HK-2 (cell line): ENCODE measurements at regions not wholly inside any gene's neighbourhood (a gene's known extent, or its start where the extent isn't known, plus 50 kb on each side); places are given as distances from the start of the nearest gene placed in this dataset.
"Not testable (repeated sequence)": the region's sequence is repeated elsewhere in the genome, so short reads cannot be mapped to it uniquely, and the experiment has no call there.

Experiments
- DNase-seq: peaks from one replicate; pipeline ENCODE4 v3.0.0-alpha.2; 2018; ENCODE audit not compliant: unreplicated experiment

DNA sequence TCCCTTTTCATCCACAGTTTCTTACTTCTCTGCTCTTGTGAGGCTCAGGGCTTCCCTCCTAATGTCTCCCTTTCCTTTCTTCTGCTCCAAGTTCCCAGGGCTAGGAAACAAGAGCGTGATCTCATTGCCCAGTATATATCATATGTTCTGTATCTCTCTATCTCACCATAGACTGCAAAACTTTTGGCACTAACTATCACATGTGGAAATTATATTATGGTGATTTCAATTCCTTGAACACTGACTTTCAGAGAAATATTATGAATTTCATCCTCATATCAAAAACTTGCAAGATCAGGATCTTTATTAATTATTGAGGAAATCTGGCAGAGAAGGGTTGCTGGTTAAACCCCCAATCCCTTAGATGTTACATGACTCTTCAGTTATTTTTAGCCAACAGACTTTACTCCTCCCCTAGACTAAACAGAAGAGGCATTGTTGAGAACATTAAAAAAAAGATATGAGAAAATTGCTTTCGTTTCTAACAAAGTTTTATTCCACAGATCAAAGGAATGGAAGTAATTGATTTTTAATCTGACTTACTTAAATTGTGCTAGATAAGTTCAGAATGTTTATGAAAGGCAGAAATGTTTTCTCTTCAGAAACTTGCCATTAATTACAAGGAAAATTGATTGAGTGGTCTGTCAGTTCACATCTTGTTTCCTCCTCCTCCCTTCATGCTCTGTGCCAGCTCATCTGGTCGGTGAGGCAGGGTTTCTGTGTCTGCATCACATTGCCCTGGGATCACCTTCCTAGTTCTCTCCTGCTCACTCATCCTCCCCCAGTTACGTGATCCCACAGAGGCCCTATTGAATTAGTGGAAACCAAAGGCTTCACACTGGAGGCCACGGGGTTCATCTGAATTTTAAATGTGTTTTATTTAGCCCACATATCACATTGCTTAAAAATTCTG, 378.5 kb downstream of the LMO7 start:
- DNase-seq, result no peak

DNA sequence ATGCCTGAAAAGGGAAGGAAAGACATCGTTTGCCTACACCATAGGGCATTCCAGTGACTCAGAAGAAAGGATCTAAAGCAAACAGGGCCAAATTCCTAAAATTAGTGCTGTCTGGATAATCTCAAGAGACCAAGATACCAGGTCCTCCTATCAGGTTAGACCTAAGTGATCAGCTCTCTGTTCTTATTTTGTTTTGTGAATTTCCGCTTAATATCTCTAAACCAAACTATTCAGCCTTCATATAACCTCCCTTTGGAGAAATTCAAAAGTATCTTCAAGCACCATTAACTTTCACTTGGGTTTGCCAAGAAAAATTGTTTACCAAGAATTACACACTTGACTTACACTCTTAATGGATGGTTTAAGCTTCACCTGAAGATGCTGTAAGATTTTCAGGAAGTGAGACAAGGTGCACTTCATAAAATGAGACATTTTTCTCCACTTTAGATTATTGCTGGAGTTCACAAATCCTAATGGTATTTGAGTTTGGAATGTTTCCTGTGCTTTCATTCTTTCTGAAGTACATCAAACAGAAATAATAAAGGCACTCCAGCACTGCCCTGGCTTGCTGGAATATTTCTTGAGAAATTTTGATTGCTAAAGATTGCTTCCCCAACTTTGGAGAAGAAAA, 376.1 kb downstream of the LMO7 start:
- no peak for DNase-seq

DNA sequence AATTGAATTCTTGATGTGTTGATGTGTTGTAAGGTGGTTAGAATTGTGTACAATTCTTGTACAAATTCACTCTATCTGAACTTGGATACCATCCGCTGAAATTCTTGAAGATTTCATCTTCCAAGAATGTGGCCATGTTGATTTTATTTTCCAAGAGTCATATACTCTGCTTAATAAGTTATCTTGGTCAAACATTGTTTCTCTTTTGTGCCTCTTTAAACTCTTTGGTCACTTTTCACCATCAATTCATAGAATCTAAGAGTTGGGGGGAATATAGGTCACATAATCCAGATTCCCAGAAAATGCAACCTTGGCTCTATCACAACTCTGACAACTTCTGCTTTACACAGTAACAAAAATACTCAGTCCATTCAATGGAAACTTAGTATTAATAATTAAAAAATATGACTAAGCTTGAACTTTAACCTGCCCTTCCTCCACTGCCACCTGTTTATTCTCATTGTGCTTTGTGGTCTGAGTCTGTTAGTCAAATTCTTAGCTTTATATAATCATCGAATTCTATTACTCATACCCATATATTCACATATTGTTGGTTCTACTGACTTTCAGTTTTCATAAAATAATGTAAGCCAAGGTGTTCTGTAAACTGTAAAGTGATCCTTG, 373.2 kb downstream of the LMO7 start:
- no peak for DNase-seq

DNA sequence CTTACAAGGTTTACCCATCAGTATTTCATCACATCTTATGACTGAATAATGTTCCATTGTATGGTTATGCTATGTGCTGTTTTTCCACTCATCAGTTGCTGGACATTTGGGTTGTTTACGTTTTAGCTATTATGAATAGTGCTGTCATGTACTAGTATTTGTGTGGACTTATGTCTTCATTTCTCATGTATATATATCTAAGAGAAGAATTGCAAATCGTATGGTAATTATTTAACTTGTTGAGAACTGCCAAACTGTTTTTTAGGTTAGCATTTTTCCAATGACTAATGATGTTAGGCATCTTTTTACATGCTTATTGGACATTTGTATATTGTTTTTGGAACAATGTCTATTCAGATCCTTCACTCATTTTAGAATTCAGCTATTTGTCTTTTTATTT, 368.3 kb downstream of the LMO7 start:
- DNase-seq, result no peak

DNA sequence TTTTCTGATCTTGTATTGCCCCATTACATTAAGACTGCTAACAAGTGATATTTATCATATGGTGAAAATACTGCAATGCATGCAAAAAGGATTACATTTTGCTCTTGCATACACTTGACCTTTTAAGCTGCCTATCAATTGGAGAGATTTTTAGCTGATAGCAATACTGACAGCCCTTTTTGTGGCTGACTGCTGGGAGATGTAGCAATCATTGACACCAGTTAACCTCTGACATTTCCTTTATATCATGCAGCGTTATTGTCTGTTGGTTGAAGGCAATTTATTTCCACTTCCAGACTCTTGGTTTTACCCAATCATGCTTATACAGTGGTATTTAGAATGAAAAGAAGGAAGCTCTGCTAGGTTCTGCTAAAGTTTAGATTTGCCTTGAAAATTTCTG, 364.0 kb downstream of the LMO7 start:
- DNase-seq, result no peak

DNA sequence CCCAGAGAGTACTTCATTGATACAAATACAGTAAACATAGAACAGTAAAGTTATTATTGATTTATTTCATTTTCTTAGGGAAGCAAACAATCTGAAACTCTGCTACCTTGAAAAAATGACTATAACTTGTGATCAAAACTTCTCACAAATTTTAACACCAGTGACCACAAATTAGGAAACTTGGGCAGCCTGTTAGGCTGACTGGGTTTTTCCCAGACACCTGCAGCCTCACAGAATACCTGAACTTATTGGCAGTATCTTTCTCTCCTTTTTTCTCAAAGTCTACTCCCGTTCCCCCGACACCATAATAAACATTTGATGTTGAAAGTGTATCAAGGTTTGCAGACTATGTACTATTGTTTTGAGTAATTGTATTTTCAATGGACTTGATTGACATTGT, 360.5 kb downstream of the LMO7 start:
- no peak for DNase-seq

DNA sequence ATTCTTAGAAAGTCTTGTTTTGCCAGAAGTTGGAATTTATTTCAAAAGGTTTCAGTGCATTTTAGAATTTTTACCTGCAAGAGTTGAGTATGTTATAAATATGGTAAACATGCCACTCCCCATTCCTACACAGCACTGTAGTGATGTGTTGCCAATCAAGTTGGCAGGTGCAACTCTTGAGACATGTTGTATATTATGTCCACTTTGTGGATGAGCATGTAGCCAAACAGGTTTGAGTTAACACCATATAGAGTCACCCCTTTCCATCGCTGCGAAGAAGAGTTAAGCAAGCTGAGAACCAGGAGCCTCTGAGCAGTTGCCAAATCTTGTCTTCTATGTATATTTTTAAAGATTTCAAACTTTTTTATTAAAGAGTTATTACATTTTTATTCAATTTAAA, 359.8 kb downstream of the LMO7 start:
- DNase-seq, result no peak

DNA sequence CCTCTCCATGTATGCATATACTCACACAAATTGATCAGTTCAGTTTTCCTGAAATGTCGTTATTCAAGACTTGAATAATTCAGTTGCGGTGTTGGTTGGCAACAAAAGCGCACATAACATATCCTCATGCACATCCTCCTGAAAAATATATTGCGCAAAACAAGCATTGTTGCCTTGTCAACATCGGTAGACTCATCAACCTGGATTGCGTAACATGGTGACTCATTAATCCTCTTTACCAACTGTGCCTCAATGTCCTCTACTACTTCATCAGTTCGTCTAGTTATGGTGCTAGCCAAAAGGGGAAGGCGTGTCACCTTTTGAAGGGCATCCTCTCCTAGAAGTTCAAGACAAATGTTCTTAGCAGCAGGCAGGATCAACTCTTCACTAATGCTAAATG, 357.7 kb downstream of the LMO7 start:
- DNase-seq, result no peak

DNA sequence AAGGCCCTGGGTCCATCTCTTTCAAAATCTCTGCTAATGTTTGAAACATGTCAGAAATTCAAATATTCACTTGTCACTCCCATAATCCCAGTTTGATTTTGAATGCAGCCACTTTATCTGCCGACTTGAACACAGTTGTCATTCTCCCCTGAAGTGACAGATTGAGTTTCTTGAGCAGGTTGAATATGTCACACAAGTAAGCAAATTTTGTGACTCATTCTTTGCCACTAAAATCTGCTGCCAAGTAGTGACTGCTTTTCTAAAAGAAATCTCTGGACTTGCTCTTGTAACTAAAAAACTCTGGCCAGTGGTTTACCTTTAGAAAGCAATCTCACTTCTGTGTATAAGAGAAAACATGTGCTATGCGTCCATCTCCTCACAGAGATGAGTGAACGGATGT, 357.1 kb downstream of the LMO7 start:
- no peak for DNase-seq

DNA sequence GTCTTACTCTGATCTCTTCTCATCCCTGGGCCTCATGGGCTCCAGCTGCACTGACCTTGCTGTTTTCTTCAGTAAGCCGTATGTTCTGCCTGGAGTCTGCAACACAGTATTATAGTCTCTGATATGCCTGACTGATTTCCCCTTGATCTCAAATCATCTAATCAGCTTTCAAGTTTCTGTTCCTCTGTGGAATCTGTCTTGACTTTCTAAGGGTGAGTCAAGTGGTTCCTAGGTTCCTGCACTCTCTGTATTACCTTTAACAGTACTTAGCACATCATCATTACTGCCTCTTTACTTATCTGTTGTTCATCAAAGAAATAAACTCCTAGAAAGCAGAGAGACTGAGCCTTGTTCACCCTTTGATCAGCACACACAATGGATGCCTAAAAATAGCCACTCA, 350.7 kb downstream of the LMO7 start:
- DNase-seq, result no peak

DNA sequence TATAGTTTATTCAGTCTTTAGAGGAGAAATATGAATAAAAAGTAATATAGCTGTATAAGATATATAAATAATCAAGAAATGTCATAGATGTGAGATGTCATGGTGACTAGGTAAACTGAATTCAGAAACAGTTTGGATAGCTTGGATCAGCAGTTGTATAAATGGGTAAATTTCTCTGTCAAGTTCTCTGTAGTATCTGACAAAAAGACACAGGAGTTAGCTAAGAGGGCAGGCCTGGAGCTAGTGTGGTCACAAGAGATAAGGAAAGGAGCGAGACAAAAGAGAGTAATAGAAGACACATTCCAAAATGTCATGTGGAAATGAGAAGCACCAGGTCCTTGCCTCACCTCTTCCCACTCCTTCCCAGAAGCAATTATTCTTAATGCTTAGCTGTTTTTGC, 349.0 kb downstream of the LMO7 start:
- no peak for DNase-seq

DNA sequence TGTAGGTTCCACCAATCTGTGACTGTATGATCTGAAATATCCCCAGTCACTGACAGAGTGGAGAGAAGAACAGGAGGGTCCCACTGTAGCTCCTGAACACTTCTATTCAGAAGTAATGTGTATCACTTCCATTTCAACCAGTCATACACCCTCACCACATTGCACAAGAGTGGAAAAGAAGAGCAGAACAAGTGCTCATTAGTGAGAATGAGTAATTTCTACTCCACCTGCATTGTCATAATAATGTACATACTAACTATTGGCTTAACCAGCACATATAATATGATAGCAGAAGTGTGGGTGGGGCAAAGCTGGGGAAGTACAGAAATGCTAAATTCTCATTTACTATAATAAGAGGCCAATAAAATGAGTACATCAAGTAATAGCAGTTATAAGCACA, 342.7 kb downstream of the LMO7 start:
- DNase-seq, result no peak

DNA sequence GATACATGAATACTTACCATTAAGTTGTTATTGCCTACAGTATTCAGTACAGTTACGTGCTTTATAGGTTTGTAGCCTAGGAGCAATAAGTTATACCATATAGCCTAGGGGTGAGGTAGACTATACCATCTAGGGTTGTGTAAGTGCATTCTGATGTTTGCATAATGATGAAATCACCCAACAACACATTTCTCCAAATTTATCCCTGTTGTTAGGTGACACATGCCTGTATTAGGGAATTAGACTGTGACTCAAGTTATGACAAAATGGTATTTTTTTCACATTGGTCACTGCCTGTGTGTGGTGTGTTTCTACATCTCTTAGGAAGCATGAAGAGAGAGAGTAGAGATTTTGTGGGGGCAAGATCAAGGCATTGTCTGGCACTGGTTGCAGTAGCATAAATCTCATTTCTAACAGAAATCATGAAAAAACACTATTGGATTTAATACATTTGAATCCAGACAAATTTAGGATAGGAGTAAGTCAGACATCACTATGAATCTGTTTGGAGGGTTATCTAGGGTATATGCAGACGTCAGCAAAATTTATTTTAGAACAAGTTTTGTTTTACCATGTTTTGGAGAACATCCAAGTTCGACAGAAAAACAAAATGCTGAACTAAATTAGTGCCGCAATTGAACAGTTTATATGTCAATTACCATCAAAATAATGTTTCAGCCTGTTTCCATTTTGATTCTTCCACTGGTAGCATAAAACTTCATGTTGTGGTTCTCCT, 332.1 kb downstream of the LMO7 start:
- no peak for DNase-seq

DNA sequence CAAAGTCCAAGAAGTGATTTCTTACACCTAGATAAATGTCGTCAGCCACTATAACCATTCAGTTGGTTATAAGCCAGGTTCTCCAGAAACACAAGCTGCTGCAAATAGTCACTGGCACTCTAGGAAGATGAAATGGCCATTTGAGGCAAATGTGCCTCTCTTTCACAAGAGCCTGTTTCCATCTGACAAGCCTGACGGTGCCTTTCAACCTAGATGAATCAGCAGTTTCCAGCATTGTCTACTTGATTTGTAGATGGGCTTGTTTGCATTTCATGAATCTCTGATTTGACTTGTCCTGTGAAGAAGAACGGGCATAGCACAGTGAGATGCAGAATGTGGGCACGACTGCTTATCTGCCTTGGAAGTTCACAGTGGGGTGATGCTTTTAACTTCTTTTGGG, 327.2 kb downstream of the LMO7 start:
- no peak for DNase-seq

DNA sequence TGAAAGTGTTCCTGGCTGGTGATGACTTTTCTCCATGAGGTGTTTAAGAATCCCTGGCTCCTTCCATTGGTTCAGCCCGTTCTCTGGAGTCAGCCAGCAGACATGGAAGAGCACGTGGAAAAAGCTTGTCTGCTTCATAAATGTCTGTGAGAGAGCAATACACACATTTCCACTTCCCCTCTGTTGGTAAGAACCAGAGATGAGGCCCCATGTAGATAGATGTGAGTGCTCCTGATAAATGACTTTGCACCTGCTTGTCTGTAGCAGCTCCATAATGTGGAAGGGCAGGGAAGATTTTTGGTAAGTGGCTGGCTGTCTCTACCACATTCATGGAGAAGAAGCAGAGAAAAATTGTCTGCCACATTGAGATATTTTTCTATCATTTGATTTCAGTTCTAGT, 325.8 kb downstream of the LMO7 start:
- no peak for DNase-seq

DNA sequence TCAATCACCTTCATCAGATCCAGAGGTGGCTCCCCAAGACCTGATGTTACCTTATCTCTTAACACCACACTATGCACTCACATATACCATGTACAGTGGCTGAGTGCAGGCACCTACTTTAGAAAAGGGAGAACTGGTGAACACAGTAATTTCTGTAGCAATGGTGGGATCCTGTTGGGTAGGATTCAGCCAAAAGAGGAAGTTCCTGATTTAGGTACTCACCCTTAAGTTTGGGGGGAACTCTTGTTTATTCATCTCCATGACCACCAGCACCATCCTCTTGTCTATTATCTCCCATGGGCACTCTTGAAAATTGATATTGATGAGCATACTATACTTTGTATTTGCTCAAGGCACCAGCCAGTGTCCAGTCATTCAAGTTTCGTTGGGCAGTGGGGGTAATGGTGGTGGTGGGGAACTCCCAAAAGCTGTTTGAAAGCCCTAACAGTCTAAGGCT, 324.4 kb downstream of the LMO7 start:
- DNase-seq, result no peak

DNA sequence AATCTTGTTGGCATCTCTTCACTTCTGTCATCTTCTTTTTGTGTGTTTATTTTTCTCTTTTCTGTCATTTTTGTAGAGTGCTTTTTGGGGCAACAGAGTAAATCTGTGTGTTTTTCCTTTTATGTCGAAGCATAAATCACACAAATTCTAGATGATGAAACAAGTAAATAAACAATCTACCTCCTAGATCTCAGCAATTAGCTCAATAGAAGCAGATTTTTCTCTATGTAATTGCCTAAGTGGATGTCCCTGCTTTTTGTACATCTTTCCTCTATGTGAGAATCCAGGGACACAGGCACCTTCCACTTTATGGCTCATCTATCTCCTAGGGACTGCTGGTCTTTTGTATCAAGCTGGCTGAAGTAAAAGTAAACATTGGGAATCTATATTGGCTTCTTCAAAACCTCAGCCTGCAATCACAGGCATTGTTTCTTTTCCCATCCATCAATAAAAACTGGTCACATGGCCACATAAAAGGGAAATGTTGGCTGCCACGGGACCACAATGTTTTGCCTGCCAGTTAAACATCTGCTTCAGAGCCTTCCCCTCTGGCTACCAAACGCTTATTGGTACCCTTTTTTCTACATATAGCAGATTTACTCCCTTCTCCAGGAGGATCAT, 323.8 kb downstream of the LMO7 start:
- no peak for DNase-seq

DNA sequence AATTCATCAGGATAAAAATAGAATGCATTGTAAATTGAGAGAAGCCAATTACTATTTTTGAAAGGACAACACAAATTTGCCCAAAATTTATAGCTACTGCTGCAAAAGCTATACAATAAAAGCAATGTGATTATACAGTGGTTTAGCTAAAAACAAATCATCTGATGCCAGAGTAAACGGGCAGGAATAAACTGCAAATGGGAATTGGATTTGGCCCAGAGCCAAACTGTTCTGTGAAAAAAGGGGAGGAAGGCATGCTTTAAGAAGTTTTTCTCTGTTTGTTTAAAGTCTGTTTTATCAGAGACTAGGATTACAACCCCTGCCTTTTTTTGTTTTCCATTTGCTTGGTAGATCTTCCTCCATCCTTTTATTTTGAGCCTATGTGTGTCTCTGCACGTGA, 317.5 kb downstream of the LMO7 start:
- not testable (repeated sequence) for DNase-seq

DNA sequence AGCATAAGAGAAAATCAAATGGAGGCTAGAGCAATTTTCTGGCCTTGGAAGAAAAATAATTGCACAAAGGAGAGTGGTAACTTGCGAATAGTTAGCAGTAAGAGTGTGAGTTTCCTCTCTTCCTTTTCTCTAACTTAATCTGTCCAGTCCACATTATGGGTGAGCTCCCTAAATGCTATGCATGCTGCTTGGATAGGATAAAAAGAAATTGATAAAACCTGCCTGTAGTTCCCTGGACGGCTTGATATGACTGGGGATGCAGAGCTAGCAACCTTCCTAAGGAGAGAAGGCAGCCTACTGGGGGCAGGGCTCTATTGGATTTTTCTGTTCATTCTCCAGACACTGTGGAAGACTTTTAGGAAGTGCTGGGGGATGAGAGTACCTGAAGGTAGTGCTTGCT, 311.3 kb downstream of the LMO7 start:
- no peak for DNase-seq

DNA sequence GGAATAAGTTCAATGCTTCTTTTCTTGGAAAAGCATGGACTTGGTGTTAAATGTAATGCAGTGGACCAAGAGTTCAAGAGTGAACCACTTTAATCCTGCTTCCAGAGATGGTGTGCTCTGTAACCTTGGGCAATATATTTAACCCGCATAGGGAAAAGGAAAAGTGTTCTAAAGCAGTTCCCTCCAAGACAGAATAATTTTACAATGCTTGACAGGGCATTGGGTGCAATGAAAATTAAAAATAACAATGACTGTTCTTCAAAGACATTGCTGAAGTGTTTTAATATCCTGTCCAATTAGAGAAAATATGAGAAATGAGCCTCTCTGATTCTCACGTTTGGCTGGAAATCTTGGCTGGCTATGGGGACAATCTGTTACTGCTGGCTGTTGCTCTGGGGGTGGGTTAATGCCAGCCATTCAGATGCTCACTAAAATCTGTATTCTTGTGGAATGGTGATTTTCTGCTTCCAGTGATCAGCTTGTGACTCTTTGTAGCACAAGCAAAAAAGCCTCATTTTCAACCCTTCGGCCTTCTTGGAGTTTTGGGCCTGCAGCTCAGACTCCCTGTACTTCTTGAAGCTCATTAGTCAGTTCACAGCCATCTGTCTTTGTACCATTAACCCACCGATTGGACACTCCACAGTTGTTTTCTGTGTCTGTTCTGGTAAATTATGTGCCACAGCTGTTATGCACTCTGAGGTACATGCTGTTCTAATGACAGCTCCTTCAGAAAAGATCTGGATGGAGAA, 310.6 kb downstream of the LMO7 start:
- DNase-seq, result no peak

DNA sequence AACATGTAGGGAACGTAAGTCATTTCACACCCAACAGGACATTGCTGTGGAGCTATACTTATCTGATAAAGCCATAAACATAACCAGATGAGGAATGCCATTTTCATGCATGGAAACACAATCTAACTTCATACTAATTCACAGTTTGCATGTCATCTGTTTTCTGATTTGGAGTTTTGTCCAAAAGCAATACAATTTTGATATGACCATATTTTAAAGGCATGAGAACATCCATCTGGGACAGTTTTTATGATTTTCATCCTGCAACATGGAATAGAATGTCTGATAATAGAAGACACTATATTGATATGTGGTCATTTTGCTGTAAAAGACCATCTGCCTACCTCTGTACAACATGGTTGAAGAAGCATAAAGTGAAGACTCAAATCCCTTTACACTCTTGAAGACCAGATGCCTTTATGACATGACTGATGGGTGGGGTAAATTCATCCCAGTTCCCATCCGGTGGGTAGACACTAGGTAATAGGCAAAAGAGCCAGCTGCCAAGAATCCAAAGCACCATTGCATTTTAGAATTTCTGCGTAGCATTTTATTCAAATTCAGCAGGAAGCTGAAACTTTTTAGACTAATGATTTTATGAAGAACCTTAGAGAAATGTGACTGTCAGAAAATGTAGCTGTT, 309.8 kb downstream of the LMO7 start:
- DNase-seq, result no peak
